Ureter (tissue), 1 donor: ENCODE measurements at regions not wholly inside any gene's neighbourhood (a gene's known extent, or its start where the extent isn't known, plus 50 kb on each side); places are given as distances from the start of the nearest gene placed in this dataset.

Experiments
- DNase-seq: peaks from one replicate; pipeline ENCODE4 v3.0.0-alpha.2; 2020; ENCODE audit warnings: low spot score
- donor health status: DM: yes; HTN: yes; CAD: no.

GRCh38 chr17:413706-414380, 61.2 kb upstream of the RPH3AL start:
- no peak for DNase-seq

DNA sequence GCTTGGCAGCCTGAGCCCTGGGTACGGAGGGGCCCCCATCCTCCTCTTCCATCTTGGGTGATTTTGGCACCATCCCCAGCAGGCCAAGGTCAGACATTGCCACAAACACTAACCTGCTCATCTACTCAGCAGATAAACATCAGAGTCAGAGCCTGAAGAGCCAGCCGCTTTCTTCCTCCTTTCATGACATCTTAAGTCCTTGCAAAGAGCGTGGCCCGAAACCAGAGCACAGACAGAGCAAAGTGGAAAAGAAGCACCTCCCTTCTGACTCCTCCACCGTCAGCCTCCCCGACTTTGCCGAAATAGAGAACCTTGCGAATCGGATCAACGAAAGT, 60.4 kb upstream of the RPH3AL start:
- DNase-seq: no peak

DNA sequence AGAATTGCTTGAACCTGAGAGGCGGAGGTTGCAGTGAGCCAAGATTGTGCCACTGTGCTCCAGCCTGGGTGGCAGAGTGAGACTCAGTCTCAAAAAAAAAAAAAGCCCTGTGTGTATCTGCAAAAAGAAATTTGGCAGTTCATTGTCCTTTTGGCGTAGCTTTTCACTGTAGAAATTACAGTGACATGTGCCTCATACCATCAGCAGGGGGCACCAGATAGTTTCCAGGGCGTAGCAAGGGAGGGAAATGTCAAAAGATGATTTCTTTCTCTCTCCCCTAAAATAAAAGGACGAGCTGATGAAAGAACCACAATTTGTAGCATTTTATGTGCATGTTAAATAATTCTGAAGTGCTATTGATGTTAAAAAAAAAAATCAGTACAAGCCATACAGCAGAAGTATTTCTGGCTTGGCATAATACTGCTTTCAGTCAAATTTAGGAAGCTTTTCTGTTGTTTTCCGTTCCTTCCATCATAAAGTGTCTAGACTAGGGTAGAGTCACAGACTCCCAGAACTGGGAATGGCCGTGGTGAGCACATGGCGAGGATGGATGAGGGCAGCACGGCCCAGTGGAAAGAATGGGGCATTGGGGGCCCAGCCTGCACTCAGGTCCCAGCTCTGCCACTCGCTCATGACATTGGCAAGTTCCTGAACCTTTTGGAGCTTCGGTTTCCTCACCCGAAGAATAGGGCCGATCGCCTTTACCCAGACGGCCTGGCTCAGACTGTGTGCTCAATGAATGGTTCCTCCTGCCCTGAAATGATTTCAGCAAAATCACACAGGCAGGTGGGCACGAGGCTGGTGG, 59.8 kb upstream of the RPH3AL start:
- peak; percentile 64 for DNase-seq

GRCh38 chr17:411421-412120, 59.0 kb upstream of the RPH3AL start:
- DNase-seq: no peak

- no peak for DNase-seq
Observed at GRCh38 chr17:410543-411401, 58.2 kb upstream of the RPH3AL start.

DNA sequence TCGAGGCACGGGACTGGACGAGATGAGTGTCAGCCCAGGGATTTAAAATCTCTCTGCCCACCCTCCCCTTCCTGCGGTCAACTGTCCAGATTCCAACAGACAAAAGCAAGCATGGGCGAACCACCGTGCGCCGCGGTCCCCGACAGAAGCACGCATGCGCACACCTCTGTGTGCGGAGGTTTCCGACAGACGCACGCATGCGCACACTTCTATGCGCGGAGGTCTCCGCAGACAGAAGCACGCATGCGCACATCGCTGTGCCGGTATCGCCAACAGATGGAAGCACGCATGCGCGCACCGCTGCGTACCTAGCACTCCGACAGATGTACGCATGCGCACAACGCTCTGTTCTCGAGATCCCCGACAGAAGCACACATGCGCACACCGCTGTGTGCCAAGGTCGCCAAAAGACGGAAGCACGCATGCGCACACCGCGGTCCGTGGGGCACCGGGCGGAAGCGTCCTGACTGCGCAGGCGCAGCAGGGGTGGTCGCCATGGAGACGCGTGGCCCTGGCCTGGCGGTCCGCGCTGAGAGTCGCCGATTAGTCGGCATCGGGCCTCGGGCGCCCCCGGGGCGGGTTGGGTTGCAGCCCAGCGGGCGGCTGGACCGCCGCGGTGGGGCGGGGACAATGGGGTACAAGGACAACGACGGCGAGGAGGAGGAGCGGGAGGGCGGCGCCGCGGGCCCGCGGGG, 57.4 kb upstream of the RPH3AL start:
- peak; percentile 100 for DNase-seq

- DNase-seq: no peak
Observed at GRCh38 chr17:409308-409847, 56.8 kb upstream of the RPH3AL start.

GRCh38 chr17:404703-405102, 52.1 kb upstream of the RPH3AL start:
- DNase-seq: no peak
